ENCODE measurements at regions not wholly inside any gene's neighbourhood (a gene's known extent, or its start where the extent isn't known, plus 50 kb on each side); places are given as distances from the start of the nearest gene placed in this dataset.

GRCh38 chr3:166114448-166114847 lies 277.2 kb upstream of the BCHE start:
- Histone ChIP-seq H3K4me1 (ENCODE audit: insufficient read depth, low read length) (no peaks in the 10 kb centered on the region), H3K4me3 (ENCODE audit: low read length) (no peak overlapping the region), H3K36me3 (ENCODE audit: insufficient read depth, low read length) (no peaks in the 10 kb centered on the region), H3K27me3 (ENCODE audit: control insufficient read depth in 1 of 2, insufficient read depth in 2 of 2, low read length in 2 of 2) (no peaks in the 10 kb centered on the region), H3K9me3 (ENCODE audit: control insufficient read depth in 1 of 2, insufficient read depth in 1 of 2, low read length in 2 of 2) (no peaks in the 10 kb centered on the region), H3K27ac (ENCODE audit: low read depth in 1 of 2, low read length in 2 of 2) (no peak overlapping the region)
- H3K4me3 Mint-ChIP-seq, result no peak overlapping the region
- H3K27ac Mint-ChIP-seq, result no peak overlapping the region
- peaks cover 4% of the 10 kb centered on the region for H3K9me3 Mint-ChIP-seq
- H3K36me3 Mint-ChIP-seq (ENCODE audit: low read depth), result no peaks in the 10 kb centered on the region
- no peak for TF ChIP-seq CTCF (IDR thresholded peaks at IDR 0.05)
- intact Hi-C loops (cut with DNase I, micrococcal nuclease), result no loop called here
- DNase-seq (no peak), ATAC-seq (ENCODE audit: poor library complexity) (no peak)
- no peaks in the 10 kb centered on the region for H3K27me3 Mint-ChIP-seq
- CTCF ChIA-PET, result no interaction called here
- POLR2A ChIA-PET, result no interaction called here
- H3K4me1 Mint-ChIP-seq (ENCODE audit: low read depth), result no peaks in the 10 kb centered on the region

GRCh38 chr3:166111562-166111961 lies 274.3 kb upstream of the BCHE start:
- H3K9me3 ChIP-seq (ENCODE audit: control insufficient read depth in 1 of 2, insufficient read depth in 1 of 2, low read length in 2 of 2), result peaks cover 0 to 3% of the 10 kb centered on the region in 2 experiments
- no peak for TF ChIP-seq CTCF (IDR thresholded peaks at IDR 0.05)
- H3K4me3 Mint-ChIP-seq, result no peak overlapping the region
- CTCF ChIA-PET, result no interaction called here
- POLR2A ChIA-PET, result no interaction called here
- H3K27ac Mint-ChIP-seq, result no peak overlapping the region
- peaks cover 4% of the 10 kb centered on the region for H3K9me3 Mint-ChIP-seq
- H3K4me1 Mint-ChIP-seq (ENCODE audit: low read depth), result no peaks in the 10 kb centered on the region
- H3K27me3 Mint-ChIP-seq, result no peaks in the 10 kb centered on the region
- no peak overlapping the region for H3K4me3 ChIP-seq (ENCODE audit: low read length)
- no peaks in the 10 kb centered on the region for H3K36me3 ChIP-seq (ENCODE audit: insufficient read depth, low read length)
- intact Hi-C loops (cut with DNase I, micrococcal nuclease), result no loop called here
- no peaks in the 10 kb centered on the region for H3K27me3 ChIP-seq (ENCODE audit: control insufficient read depth in 1 of 2, insufficient read depth in 2 of 2, low read length in 2 of 2)
- no peaks in the 10 kb centered on the region for H3K36me3 Mint-ChIP-seq (ENCODE audit: low read depth)
- DNase-seq, result no peak
- H3K4me1 ChIP-seq (ENCODE audit: insufficient read depth, low read length), result no peaks in the 10 kb centered on the region
- H3K27ac ChIP-seq (ENCODE audit: low read depth in 1 of 2, low read length in 2 of 2), result no peak overlapping the region
- ATAC-seq (ENCODE audit: poor library complexity), result no peak

GRCh38 chr3:166110102-166110501 lies 272.9 kb upstream of the BCHE start:
- H3K27me3 Mint-ChIP-seq, result no peaks in the 10 kb centered on the region
- DNase-seq (no peak), ATAC-seq (ENCODE audit: poor library complexity) (no peak)
- CTCF ChIA-PET, result no interaction called here
- H3K4me3 Mint-ChIP-seq, result no peak overlapping the region
- H3K36me3 Mint-ChIP-seq (ENCODE audit: low read depth), result no peaks in the 10 kb centered on the region
- TF ChIP-seq CTCF (IDR thresholded peaks at IDR 0.05), result no peak
- intact Hi-C loops (cut with DNase I, micrococcal nuclease), result no loop called here
- H3K9me3 Mint-ChIP-seq, result peaks cover 4% of the 10 kb centered on the region
- peaks cover 0 to 3% of the 10 kb centered on the region in 2 experiments for H3K9me3 ChIP-seq (ENCODE audit: control insufficient read depth in 1 of 2, insufficient read depth in 1 of 2, low read length in 2 of 2)
- no peaks in the 10 kb centered on the region for H3K4me1 Mint-ChIP-seq (ENCODE audit: low read depth)
- H3K27ac Mint-ChIP-seq, result no peak overlapping the region
- H3K27me3 ChIP-seq (ENCODE audit: control insufficient read depth in 1 of 2, insufficient read depth in 2 of 2, low read length in 2 of 2), result no peaks in the 10 kb centered on the region
- no peak overlapping the region for H3K4me3 ChIP-seq (ENCODE audit: low read length)
- H3K36me3 ChIP-seq (ENCODE audit: insufficient read depth, low read length), result no peaks in the 10 kb centered on the region
- POLR2A ChIA-PET, result no interaction called here
- H3K27ac ChIP-seq (ENCODE audit: low read depth in 1 of 2, low read length in 2 of 2), result no peak overlapping the region
- no peaks in the 10 kb centered on the region for H3K4me1 ChIP-seq (ENCODE audit: insufficient read depth, low read length)

Data from CD4-positive, alpha-beta T cell (primary cell).